T-helper 2 cell treated with Interferon-gamma antibody and Interleukin-4, amounts not matched to agents 5 μg/mL and 100 μg/mL, for 36 hours (primary cell): ENCODE measurements at regions not wholly inside any gene's neighbourhood (a gene's known extent, or its start where the extent isn't known, plus 50 kb on each side); places are given as distances from the start of the nearest gene placed in this dataset.

Source experiments
- DNase-seq: peaks from one replicate; pipeline ENCODE4 v3.0.0; 2021; ENCODE audit warnings: low spot score
- H3K27ac Mint-ChIP-seq: one replicate; pipeline ENCODE4 v1.8.0; 2021; ENCODE audit warnings: mild to moderate bottlenecking, mixed read lengths
- H3K27me3 Mint-ChIP-seq: one replicate; pipeline ENCODE4 v1.8.0; 2021; ENCODE audit warnings: low read depth, mixed read lengths
- H3K36me3 Mint-ChIP-seq: one replicate; pipeline ENCODE4 v1.8.0; 2021; ENCODE audit warnings: low read depth, mixed read lengths
- H3K4me1 Mint-ChIP-seq: one replicate; pipeline ENCODE4 v1.8.0; 2021; ENCODE audit warnings: low read depth, mixed read lengths
- H3K4me3 Mint-ChIP-seq: one replicate; pipeline ENCODE4 v1.8.0; 2022; ENCODE audit warnings: mild to moderate bottlenecking, moderate library complexity, mixed read lengths
- H3K9me3 Mint-ChIP-seq: one replicate; pipeline ENCODE4 v1.8.0; 2021; ENCODE audit warnings: mixed read lengths

DNA sequence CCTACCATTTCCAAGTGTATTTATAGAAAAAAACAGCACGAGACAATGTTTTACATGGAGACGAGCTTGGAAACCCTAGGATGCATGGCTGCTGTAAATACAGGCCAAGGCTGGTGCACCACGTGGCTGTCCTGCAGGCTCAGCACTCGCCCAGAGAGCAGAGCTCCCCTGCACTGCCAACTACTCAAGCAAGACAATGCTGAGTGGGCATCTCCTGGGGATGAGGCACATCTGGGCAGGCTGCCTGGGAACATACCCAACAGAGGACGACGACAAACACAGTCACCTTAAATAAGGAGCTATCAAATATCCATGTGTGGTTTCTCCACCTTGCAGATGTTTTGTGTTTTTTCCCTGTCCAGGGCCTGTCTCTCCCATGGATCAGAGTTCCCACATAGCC lies 128.3 kb upstream of the PRMT8 start:
- Mint-ChIP-seq H3K27me3 (peaks cover 26% of the 10 kb centered on the region), H3K36me3 (no peaks in the 10 kb centered on the region), H3K4me1 (no peaks in the 10 kb centered on the region), H3K27ac (no peak overlapping the region), H3K9me3 (no peaks in the 10 kb centered on the region), H3K4me3 (no peak overlapping the region)
- no peak for DNase-seq

DNA sequence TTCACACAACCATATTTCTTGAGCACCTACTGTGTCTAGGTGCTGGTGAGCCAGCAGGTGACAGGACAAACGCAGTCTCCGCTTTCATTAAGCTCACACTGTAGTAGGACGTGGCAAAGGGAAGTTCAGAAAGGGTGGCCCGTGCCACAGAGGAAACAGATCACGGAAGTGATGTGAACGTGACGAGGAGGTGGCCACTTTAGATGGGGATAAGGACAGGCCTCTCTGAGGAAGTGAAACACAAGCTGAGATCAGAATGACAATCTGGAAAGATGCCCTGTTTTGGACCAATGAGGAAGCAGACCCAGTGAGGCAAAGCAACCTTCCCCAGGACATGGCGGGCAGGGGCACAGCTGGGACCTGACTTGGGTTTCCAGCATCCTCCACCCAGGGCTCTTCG lies 127.4 kb upstream of the PRMT8 start:
- Mint-ChIP-seq H3K4me3 (no peak overlapping the region), H3K27me3 (peaks cover 26% of the 10 kb centered on the region), H3K36me3 (no peaks in the 10 kb centered on the region), H3K9me3 (no peaks in the 10 kb centered on the region), H3K4me1 (no peaks in the 10 kb centered on the region), H3K27ac (no peak overlapping the region)
- no peak for DNase-seq

DNA sequence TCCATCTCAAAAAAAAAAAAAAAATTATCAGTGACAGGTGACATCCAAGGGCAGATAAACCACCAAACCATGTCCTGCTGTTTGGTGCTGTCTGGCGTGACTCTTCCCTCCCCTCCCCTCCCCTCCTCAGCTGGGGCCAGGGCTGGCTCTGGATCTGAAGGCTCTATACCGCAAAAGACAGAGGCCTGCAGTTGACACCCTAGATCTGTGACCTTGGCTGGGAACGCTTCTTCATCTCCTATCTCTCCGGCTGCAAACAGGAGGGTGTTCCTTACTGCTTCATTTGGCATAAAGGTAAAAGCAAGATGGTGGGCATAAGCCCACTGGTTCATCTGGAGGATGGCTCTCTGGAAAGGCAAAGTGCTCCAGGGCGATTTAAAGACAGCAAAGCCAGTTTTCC lies 126.8 kb upstream of the PRMT8 start:
- Mint-ChIP-seq H3K36me3 (no peaks in the 10 kb centered on the region), H3K4me1 (no peaks in the 10 kb centered on the region), H3K9me3 (no peaks in the 10 kb centered on the region), H3K27me3 (peaks cover 21% of the 10 kb centered on the region), H3K27ac (no peak overlapping the region), H3K4me3 (no peak overlapping the region)
- no peak for DNase-seq

DNA sequence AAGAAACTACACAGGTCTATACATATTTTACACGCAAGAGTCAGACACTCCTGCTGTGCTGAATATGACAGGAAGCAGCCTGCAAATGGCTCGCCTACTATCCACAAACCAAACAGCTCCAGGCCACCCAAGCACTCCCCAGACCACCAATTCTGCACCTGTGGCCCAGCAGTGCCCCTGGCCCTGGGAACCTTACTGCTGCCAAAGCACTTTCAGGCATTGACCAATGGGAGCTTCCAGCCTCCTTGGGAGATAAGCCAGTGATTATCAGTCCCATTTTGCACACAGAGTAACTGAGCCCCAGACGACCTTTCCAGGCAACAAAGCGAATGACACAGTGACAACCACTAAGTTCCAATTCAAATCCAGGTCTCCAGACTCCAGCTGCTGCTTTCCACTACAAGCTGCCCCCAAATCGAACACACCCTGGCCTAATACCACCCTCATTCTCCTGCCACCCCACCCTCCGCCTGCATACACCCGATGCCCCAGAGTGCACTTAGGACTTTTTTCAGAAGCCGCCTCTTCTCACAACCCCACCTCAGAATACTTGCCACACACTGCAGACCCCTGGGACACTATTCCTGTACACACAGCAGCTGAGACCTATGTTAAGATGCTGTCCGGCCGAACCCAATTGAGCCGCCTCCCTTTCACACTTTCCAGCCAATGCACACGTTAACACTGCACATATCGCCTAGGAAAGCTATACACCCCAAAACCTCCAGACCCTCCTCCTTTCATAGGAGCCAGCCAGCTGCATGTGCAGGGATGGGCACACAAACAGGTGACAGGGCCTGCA lies 126.1 kb upstream of the PRMT8 start:
- Mint-ChIP-seq H3K27me3 (peaks cover 20% of the 10 kb centered on the region), H3K9me3 (no peaks in the 10 kb centered on the region), H3K4me1 (no peaks in the 10 kb centered on the region), H3K27ac (no peak overlapping the region), H3K4me3 (no peak overlapping the region), H3K36me3 (no peaks in the 10 kb centered on the region)
- no peak for DNase-seq

DNA sequence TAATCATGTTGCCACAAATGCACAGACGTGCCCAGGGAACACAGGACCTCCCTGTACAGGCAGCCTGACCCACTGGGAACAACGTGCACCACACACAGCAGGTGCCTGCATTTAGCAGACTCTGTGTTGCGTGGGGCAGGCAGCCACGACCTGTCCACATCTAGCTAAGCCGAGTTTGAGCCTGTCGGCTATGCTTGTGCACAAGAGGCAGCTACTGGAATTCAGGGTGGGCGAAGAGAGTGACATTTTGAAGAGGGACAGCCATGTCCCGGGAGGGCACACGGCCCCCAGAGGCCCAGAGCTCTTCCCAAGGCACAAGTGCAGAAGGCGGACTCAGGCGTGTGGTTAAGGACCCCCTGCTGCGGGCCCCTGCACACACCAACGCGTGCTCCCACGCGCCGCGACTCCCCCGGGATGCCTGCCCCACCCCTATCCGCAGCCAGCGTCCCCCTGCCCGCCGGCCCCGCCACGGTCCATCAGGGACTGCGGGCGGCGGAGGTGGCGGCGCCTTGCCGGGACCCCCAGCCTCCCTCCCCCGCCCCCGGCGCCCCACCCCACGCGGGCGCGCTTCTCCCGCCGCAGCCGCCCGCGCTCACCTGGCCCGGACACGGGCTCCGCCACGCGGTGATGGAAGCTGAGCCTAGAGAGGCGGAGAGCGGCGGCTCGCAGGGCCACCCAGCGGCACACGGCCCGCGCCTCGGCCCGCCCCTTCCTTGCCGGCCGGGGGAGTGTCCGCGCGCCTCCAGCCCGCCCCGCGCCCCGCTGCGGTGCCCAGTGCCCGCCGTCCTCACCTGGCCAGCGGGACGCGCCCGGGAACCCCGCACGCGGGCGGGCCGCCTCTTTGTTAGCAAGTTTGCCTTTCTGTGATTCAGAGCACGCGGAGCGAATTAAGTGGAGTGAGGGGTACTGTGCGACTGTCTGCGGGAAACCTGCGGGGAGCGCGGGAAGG lies 125.3 kb upstream of the PRMT8 start:
- peaks cover 20% of the 10 kb centered on the region for H3K27me3 Mint-ChIP-seq
- no peak overlapping the region for H3K27ac Mint-ChIP-seq
- H3K36me3 Mint-ChIP-seq: no peaks in the 10 kb centered on the region
- DNase-seq: no peak
- H3K9me3 Mint-ChIP-seq: no peaks in the 10 kb centered on the region
- H3K4me3 Mint-ChIP-seq: no peak overlapping the region
- H3K4me1 Mint-ChIP-seq: no peaks in the 10 kb centered on the region

DNA sequence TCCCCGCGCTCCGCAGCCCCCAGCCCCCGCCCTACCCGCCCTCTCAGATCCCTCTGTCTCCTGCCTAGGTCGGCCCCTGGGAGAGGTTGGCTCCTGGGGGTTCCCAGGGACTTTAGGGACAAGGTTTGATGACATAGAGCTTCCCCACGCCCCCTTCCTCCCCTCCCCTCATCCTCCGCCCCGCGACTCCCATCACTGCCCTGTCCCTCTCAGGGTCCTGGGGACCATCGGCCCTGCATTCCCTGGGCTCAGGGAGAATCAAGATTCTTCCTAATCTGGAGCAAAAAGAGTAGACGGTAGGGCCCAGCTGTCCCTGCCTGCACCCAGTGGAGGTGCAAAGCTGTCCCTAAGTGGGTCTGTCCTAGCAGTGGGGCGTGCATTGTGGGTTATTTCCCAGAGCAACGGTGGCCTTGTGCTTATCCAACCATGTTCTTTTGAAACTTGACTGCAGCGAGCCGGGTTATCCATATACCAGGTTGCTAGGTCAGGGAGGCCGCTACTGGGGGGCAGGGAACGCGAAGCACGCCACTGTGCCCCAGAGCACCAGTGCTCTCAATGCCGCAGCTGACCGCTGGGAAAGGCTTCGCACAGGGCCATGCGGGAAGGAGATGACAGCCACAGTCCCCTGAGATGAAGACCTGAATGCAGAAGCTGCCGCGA lies 124.4 kb upstream of the PRMT8 start:
- H3K4me1 Mint-ChIP-seq: no peaks in the 10 kb centered on the region
- no peaks in the 10 kb centered on the region for H3K36me3 Mint-ChIP-seq
- peaks cover 20% of the 10 kb centered on the region for H3K27me3 Mint-ChIP-seq
- no peak overlapping the region for H3K27ac Mint-ChIP-seq
- no peak for DNase-seq
- no peaks in the 10 kb centered on the region for H3K9me3 Mint-ChIP-seq
- H3K4me3 Mint-ChIP-seq: no peak overlapping the region

DNA sequence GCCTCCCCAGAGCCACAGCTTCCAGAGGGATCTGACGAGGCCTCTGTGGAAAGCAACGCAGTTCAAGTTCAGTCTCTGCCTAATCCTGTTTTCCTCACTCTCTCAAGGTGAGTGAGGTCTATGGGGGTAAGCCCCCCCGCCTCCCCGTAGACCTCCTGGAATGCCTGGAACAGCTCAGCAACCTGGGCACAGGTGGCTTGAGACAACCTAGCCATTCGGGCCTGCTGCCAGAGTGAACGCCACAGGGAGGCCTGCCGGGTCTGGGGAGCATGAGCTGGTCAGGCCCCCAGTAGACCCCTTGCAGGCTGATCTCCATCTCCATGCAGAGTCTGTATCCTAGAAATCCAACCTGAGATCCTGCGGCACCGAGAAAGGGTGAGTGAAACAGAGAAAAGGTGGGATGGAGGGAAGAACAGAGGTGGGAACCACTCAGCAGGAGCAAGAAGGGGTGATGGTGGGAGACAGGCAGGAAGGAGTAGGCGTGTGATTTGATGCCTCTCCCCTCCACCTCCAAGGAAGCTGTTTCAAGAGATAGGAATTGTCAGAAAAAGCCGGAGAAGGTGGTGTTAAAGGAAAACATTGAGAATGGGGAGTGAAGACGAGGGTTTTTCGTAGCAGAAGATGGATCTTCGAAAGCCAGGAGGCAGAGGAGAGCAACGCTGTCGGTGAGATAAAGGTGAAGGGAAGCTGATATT lies 123.1 kb upstream of the PRMT8 start:
- peaks cover 20% of the 10 kb centered on the region for H3K27me3 Mint-ChIP-seq
- H3K4me1 Mint-ChIP-seq: no peaks in the 10 kb centered on the region
- no peak overlapping the region for H3K4me3 Mint-ChIP-seq
- no peaks in the 10 kb centered on the region for H3K36me3 Mint-ChIP-seq
- no peak overlapping the region for H3K27ac Mint-ChIP-seq
- DNase-seq: no peak
- H3K9me3 Mint-ChIP-seq: no peaks in the 10 kb centered on the region

DNA sequence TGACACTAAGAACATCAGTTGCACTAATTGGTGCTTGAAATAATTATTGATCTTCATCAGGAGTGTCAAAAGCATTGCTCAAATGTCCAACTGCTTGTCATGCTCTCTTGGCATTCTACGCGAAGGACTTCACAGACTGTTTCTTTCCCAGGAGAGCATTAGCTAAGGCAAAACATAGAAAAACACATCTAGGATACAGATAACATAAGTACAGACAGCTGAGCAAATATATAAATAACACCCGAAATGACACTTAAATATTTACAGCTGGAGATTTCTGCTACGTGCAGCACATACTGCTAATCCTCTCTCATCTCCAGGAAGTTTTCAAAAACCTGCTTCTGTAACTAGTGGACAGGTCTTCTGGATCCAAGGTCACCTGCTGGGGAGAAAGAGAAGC lies 120.0 kb upstream of the PRMT8 start:
- no peak overlapping the region for H3K4me3 Mint-ChIP-seq
- H3K36me3 Mint-ChIP-seq: no peaks in the 10 kb centered on the region
- no peaks in the 10 kb centered on the region for H3K9me3 Mint-ChIP-seq

DNA sequence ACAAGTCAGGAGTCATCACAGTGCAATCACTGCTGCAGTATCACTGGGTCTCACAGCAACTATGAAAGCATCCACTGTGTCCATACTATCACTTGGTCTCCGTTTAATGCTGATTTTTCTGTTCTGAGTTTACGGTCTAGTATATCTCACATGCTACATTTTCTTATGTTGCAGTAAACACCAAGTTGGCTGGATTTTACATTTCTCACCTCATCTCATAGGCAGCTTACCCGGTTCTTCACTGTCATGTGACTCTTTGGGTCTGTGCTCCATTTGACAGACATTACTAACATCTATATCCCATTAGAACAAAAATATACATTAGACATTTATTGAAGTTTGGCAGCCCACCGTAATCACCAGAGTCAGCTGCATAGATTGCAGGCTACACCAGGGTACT lies 115.7 kb upstream of the PRMT8 start:
- no peak overlapping the region for H3K27ac Mint-ChIP-seq
- H3K27me3 Mint-ChIP-seq: peaks cover 4% of the 10 kb centered on the region
- no peaks in the 10 kb centered on the region for H3K36me3 Mint-ChIP-seq
- no peak for DNase-seq
- H3K4me1 Mint-ChIP-seq: no peaks in the 10 kb centered on the region
- H3K4me3 Mint-ChIP-seq: no peak overlapping the region
- no peaks in the 10 kb centered on the region for H3K9me3 Mint-ChIP-seq

More for the DNA sequence above, 120.0 kb upstream of the PRMT8 start:
- Mint-ChIP-seq H3K27me3 (no peaks in the 10 kb centered on the region), H3K27ac (no peak overlapping the region), H3K4me1 (no peaks in the 10 kb centered on the region)
- DNase-seq: no peak

DNA sequence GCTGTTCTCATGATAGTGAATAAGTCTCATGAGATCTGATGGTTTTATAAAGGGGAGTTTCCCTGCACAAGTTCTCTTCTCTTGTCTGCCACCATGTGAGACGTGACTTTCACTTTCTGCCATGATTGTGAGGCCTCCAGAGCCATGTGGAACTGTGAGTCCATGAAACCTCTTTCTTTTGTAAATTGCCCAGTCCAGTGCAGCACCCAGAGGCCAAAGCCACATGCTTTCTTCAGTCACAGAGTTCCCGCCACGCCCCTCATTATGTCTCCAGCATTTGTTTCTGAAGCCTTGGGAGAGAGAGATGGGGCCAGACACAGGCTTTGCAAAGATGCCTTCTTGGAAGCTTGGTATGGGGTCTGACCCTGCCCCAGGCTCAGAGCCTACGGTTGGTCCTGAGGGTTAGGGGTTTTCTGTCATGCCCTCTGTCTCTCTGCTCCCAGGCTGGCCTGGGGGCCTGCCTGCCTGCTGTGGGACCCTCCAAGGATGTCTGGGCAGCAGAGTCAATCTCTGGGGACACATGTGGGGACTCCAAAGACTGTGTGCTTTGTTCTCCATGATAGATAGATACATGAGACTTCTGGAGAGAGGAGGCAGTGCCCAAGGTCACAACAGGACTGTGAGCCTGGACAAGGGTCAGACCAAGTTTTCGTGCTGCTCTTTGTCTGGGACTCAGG lies 114.1 kb upstream of the PRMT8 start:
- Mint-ChIP-seq H3K9me3 (no peaks in the 10 kb centered on the region), H3K4me1 (no peaks in the 10 kb centered on the region), H3K27ac (no peak overlapping the region), H3K27me3 (peaks cover 4% of the 10 kb centered on the region), H3K4me3 (no peak overlapping the region), H3K36me3 (no peaks in the 10 kb centered on the region)
- DNase-seq: no peak

DNA sequence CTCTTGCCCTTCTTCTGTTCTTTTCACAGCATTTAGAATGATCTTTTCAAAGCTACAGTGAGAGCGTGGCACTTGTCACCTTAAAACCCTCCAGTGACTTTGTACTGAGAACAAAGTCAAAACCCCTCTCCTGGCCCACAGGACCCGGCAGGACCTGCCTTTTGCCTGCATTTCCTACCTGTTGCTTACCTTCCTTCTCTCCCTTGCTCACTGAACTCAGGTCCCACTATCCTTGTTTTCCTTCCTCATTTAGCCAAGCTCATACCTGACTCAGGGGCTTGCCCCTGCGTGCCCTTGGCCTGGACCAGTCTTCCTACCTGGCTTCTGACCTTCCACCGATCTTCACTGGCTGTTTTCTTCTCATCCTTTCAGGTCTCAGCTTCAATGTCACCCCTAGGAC lies 112.3 kb upstream of the PRMT8 start:
- H3K9me3 Mint-ChIP-seq: no peaks in the 10 kb centered on the region
- H3K4me3 Mint-ChIP-seq: no peak overlapping the region
- DNase-seq: no peak
- H3K4me1 Mint-ChIP-seq: no peaks in the 10 kb centered on the region
- peaks cover 9% of the 10 kb centered on the region for H3K27me3 Mint-ChIP-seq
- no peak overlapping the region for H3K27ac Mint-ChIP-seq
- no peaks in the 10 kb centered on the region for H3K36me3 Mint-ChIP-seq

DNA sequence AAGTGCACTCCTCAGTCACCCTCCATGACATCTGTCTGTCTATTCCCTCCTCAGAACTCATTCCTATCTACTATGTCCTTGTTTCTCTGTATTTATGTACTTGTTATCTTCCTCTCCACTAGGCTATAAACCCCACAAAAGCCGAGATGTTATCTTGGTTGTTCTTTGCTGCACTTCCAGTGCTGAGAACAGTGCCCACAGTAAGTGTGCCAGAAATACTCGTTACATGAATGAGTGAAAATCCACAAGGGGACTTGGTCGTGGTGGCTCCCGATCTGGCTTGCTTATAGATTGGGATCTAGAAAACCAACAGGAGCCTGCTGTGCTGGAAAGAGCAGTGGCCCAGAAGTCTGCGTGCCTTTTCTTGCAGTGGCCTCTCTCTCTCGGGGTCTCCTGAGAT lies 111.9 kb upstream of the PRMT8 start:
- Mint-ChIP-seq H3K27me3 (peaks cover 10% of the 10 kb centered on the region), H3K27ac (no peak overlapping the region), H3K9me3 (no peaks in the 10 kb centered on the region), H3K4me3 (no peak overlapping the region), H3K36me3 (no peaks in the 10 kb centered on the region), H3K4me1 (no peaks in the 10 kb centered on the region)
- DNase-seq: no peak
